PFSK-1 (cell line): ENCODE measurements at regions not wholly inside any gene's neighbourhood (a gene's known extent, or its start where the extent isn't known, plus 50 kb on each side); places are given as distances from the start of the nearest gene placed in this dataset.

Source experiments
- POLR2AphosphoS5 ChIP-seq: IDR thresholded peaks from 2 replicates; pipeline ENCODE4 v1.6.1; 2012; ENCODE audit warnings: low read depth, mild to moderate bottlenecking, control low read depth, low read length, moderate library complexity
- SIN3A ChIP-seq: IDR thresholded peaks from 2 replicates; pipeline ENCODE4 v1.6.1; 2012; ENCODE audit warnings: mild to moderate bottlenecking, low read length, moderate library complexity, borderline replicate concordance; ENCODE audit not compliant: insufficient read depth
- TAF1 ChIP-seq: IDR thresholded peaks from 2 replicates; pipeline ENCODE4 v1.6.1; 2012; ENCODE audit warnings: low read length, control low read depth, borderline replicate concordance; ENCODE audit not compliant: insufficient read depth

DNA sequence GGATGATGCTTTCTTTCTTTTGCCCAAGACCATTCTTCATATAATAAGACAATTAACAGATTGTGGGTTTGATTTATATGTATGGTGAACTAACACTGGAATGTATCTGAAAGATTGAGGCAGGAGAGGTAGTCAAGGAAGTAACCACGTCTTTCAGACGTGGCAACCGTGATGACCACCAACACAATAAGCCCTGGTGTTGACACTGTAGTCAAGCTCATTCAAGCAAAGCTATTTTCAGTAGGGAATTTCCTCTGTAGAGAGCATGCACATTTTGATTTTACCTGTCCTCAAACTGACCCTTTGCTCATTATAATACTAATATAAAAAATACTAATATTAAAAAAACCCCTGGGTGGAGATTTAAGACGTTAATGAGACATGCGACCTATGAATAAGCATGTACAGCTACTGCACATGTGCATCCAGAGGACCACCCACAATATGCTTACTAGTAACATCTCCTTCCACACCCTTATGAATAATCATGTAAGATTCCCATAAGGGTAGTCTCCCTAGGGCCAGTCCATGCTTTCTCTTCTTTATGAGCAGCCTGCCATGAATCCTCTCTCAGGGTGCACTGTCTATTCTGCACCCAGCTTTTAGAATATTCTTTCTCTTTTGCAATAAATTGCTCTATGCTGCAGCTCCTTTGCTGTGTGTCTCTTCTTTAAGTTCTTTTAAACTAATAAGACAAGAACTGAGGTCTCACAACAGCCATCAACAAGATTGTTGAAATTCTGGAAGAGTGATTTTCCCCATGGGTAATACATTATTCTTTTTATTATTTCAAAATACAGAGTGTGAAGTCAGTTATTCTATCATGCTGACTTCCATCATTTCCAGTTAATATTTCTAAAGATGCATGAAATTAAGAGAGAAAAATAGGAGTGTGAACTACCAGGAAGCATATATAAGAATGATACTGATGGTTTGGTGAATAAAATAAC is 151.3 kb upstream of the NPVF start:
- TF ChIP-seq POLR2AphosphoS5 (no peak), TAF1 (no peak), SIN3A (no peak)
